IMR-90 (cell line): ENCODE measurements at regions not wholly inside any gene's neighbourhood (a gene's known extent, or its start where the extent isn't known, plus 50 kb on each side); places are given as distances from the start of the nearest gene placed in this dataset.
"Not testable (repeated sequence)": the region's sequence is repeated elsewhere in the genome, so short reads cannot be mapped to it uniquely, and the experiment has no call there.

Experiments used
- ATAC-seq: fragments of 200-7000 bp; cut with Tn5 transposase; 2 replicates; pipeline ENCODE4 v1.9.1; 2020; ENCODE audit warnings: low read depth, mild to moderate bottlenecking, moderate library complexity
- BruUV-seq: library from RNA; stranded (reverse); fragments of 400-500 nt; replicated peaks from 2 replicates; lab custom pipeline; 2021; lab: Mats Ljungman, UMichigan
- CTCF ChIA-PET: fragments of 300-600 bp; formaldehyde crosslinking; extraction: SDS; loops from one replicate; lab custom pipeline; 2021; ENCODE audit warnings: antibody characterized with exemption; lab: Yijun Ruan, JAX
- POLR2A ChIA-PET: fragments of 300-600 bp; sonication (Branson Sonifier 250); formaldehyde crosslinking; loops from one replicate; lab custom pipeline; 2022; ENCODE audit warnings: antibody characterized with exemption; ENCODE audit not compliant: unreplicated experiment; lab: Charles Lee
- DNase-seq: peaks from one replicate; pipeline ENCODE4 v3.0.0; 2013
- H2AFZ ChIP-seq: replicated peaks from 2 replicates; pipeline ENCODE3; 2013; ENCODE audit warnings: low read length, mild to moderate bottlenecking; ENCODE audit not compliant: poor library complexity
- H2AK5ac ChIP-seq: 2 replicates; pipeline ENCODE4 v1.6.1; 2013; ENCODE audit warnings: low read depth, low read length, inconsistent platforms
- H2AK9ac ChIP-seq: replicated peaks from 2 replicates; pipeline ENCODE3; 2013; ENCODE audit warnings: mild to moderate bottlenecking, low read depth, low read length, moderate library complexity; ENCODE audit not compliant: poor library complexity
- H2BK120ac ChIP-seq: 2 replicates; pipeline ENCODE4 v1.6.1; 2013; ENCODE audit warnings: low read depth, low read length, inconsistent platforms
- H2BK15ac ChIP-seq: 3 replicates; pipeline ENCODE4 v1.6.1; 2013; ENCODE audit warnings: low read depth, low read length, inconsistent platforms
- H2BK20ac ChIP-seq: 2 replicates; pipeline ENCODE4 v1.6.1; 2013; ENCODE audit warnings: low read depth, mild to moderate bottlenecking, inconsistent platforms, low read length, moderate library complexity
- H2BK5ac ChIP-seq: 2 replicates; pipeline ENCODE4 v1.6.1; 2013; ENCODE audit warnings: mild to moderate bottlenecking, low read depth, low read length, inconsistent platforms; ENCODE audit not compliant: poor library complexity, severe bottlenecking
- H3K14ac ChIP-seq: replicated peaks from 2 replicates; pipeline ENCODE4 v1.6.1; 2013; ENCODE audit warnings: low read depth, low read length, inconsistent platforms
- H3K18ac ChIP-seq: 2 replicates; pipeline ENCODE4 v1.6.1; 2013; ENCODE audit warnings: low read depth, low read length, control low read depth
- H3K23ac ChIP-seq: 2 replicates; pipeline ENCODE4 v1.6.1; 2013; ENCODE audit warnings: low read depth, low read length, inconsistent platforms
- H3K27ac ChIP-seq: 2 replicates; pipeline ENCODE4 v1.5.1; 2013; ENCODE audit warnings: mild to moderate bottlenecking, control low read depth, low read length; ENCODE audit not compliant: insufficient read depth
- H3K27me3 ChIP-seq: 2 replicates; pipeline ENCODE4 v1.6.1; 2013; ENCODE audit warnings: low read length; ENCODE audit not compliant: control insufficient read depth, insufficient read depth
- H3K36me3 ChIP-seq: 2 replicates; pipeline ENCODE4 v1.6.1; 2013; ENCODE audit warnings: low read length, mixed read lengths; ENCODE audit not compliant: control insufficient read depth, insufficient read depth
- H3K4ac ChIP-seq: 2 replicates; pipeline ENCODE4 v1.6.1; 2013; ENCODE audit warnings: low read depth, low read length, inconsistent platforms
- H3K4me1 ChIP-seq: 2 replicates; pipeline ENCODE4 v1.6.1; 2013; ENCODE audit warnings: low read length, mixed read lengths; ENCODE audit not compliant: control insufficient read depth, insufficient read depth
- H3K4me2 ChIP-seq: 2 replicates; pipeline ENCODE4 v1.6.1; 2013; ENCODE audit warnings: low read depth, mild to moderate bottlenecking, control low read depth, low read length, moderate library complexity
- H3K4me3 ChIP-seq: 2 replicates; pipeline ENCODE4 v1.5.1; 2013; ENCODE audit warnings: low read depth, mild to moderate bottlenecking, control low read depth, low read length, moderate library complexity; ENCODE audit not compliant: insufficient read depth
- H3K56ac ChIP-seq: 2 replicates; pipeline ENCODE4 v1.6.1; 2013; ENCODE audit warnings: low read length, inconsistent platforms; ENCODE audit not compliant: insufficient read depth; ENCODE audit errors: extremely low read depth
- H3K79me1 ChIP-seq, 2 experiments: 2 replicates each; pipeline ENCODE4 v1.6.1; 2013; ENCODE audit warnings: low read length in 2 of 2, inconsistent platforms in 1 of 2, low read depth in 1 of 2
- H3K9ac ChIP-seq: 2 replicates; pipeline ENCODE4 v1.6.1; 2013; ENCODE audit warnings: low read depth, low read length, control low read depth
- H3K9me1 ChIP-seq: 2 replicates; pipeline ENCODE4 v1.6.1; 2013; ENCODE audit warnings: low read length, inconsistent platforms; ENCODE audit not compliant: insufficient read depth
- H3K9me3 ChIP-seq: 2 replicates; pipeline ENCODE4 v1.6.1; 2013; ENCODE audit warnings: low read length; ENCODE audit not compliant: control insufficient read depth, insufficient read depth
- H4K20me1 ChIP-seq: 2 replicates; pipeline ENCODE4 v1.6.1; 2013; ENCODE audit warnings: low read length, inconsistent platforms; ENCODE audit not compliant: insufficient read depth
- H4K5ac ChIP-seq: 2 replicates; pipeline ENCODE4 v1.6.1; 2013; ENCODE audit warnings: mild to moderate bottlenecking, low read depth, low read length, control low read depth
- H4K8ac ChIP-seq, 2 experiments: 2 replicates each; pipeline ENCODE4 v1.6.1; 2013; ENCODE audit warnings: low read depth in 2 of 2, low read length in 2 of 2, control low read depth in 1 of 2, inconsistent platforms in 1 of 2
- H4K91ac ChIP-seq: 2 replicates; pipeline ENCODE4 v1.6.1; 2013; ENCODE audit warnings: low read depth, low read length, inconsistent platforms; ENCODE audit not compliant: insufficient read depth
- WGBS, 2 experiments: methylation state at CpG; one replicate each; pipeline versions ENCODE4 v1.1.5 to v1.1.7; 2013; ENCODE audit warnings: missing lambda C conversion rate in 2 of 2; ENCODE audit not compliant: insufficient read length in 1 of 2; ENCODE audit errors: extremely low coverage in 2 of 2; 5-methylcytosine and 5-hydroxymethylcytosine counted together
- dilution Hi-C: fragments of 300-500 bp; cut with HindIII; formaldehyde crosslinking; loops from one replicate; pipeline ENCODE4 v1.14.3; 2018; ENCODE audit warnings: low sequenced_read_pairs; ENCODE audit not compliant: unreplicated experiment
- in situ Hi-C: fragments of 300-500 bp; cut with MboI; formaldehyde crosslinking; loops from 3 replicates; pipeline ENCODE4 v1.14.3; 2019; ENCODE audit warnings: low sequenced_read_pairs, inconsistent platforms, mixed read lengths
- intact Hi-C: fragments of 100-400 bp; cut with micrococcal nuclease; formaldehyde crosslinking; loops from 2 replicates; pipeline ENCODE4 v1.10.0; 2022

GRCh38 chr14:83919675-83920074 is 1610.3 kb upstream of the FLRT2 start:
- H2AK5ac ChIP-seq, H3K27ac ChIP-seq, H2AK9ac ChIP-seq, H3K4me1 ChIP-seq, H4K20me1 ChIP-seq, dilution Hi-C loops, H3K4me2 ChIP-seq, H2AFZ ChIP-seq, H3K23ac ChIP-seq, H3K56ac ChIP-seq, H2BK20ac ChIP-seq, H3K9ac ChIP-seq, H2BK15ac ChIP-seq, H4K5ac ChIP-seq, BruUV-seq, H3K79me1 ChIP-seq, in situ Hi-C loops, H3K18ac ChIP-seq, H3K4me3 ChIP-seq, H2BK120ac ChIP-seq, H2BK5ac ChIP-seq, H3K14ac ChIP-seq, H4K8ac ChIP-seq, H3K36me3 ChIP-seq, H3K9me1 ChIP-seq, H3K27me3 ChIP-seq, H3K9me3 ChIP-seq, POLR2A ChIA-PET, ATAC-seq, H4K91ac ChIP-seq, DNase-seq, H3K4ac ChIP-seq: not testable (repeated sequence)
- CTCF ChIA-PET: interaction anchor here (0.6 kb wide), 1 partner anchor 522 kb away, joined by 3 read pairs; no protein-coding TSS in a partner anchor
- WGBS, 2 experiments: 96% methylated on average over 5 of the region's 13 CpGs; no CpG with 5 or more reads in 1 of the 2 experiments
- intact Hi-C loops: loop anchor here (10.0 kb wide), 1 partner anchor 435 kb away; no protein-coding TSS in a partner anchor
